Activated CD4-positive, alpha-beta T cell treated with anti-CD3 and anti-CD28 coated beads, Interleukin-10, Interleukin-2, amounts not matched to agents 100 ng/mL and 50 ng/mL, durations not matched to agents 16 hours and 8 hours (primary cell): ENCODE measurements at regions not wholly inside any gene's neighbourhood (a gene's known extent, or its start where the extent isn't known, plus 50 kb on each side); places are given as distances from the start of the nearest gene placed in this dataset.

ENCODE experiments used
- DNase-seq: peaks from one replicate; pipeline ENCODE4 v3.0.0-alpha.2; 2020

DNA sequence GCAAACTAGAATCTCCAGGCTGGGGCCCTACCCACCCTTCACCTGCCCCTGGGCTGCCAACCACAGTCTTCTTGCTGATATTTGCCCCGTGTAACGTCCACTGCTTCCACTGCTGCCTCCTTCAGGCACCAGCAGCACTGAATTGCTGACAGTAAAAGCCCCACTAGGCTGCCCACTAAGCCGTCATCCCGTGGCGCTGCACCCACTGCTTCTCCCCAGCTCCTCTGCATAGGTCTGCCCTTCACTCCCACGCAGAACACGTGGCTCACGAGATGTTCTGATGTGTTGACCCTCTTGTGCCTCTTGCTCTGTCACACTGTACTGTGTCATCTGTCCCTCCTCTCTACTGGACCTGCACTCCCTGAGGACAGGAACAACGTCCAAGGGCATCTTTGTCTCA, 86.3 kb upstream of the HIVEP1 start:
- DNase-seq = no peak

DNA sequence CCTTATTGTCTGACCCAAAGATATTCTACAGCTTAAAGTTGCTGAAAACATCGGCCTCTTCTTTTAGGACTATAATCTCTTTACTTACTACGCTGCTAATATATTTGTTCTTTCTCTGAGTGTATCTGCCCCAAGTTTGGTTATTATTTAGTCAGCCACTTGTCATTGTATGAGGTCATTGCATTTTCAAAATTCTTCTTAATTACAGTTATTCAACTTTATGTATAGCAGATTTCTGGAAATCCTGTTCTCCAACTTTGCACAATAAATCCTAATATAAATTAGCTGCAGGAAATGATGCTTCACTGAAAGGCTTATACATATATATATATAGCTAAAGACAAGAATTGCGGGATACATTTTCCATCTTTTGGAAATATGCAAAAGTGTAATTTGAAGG, 88.5 kb upstream of the HIVEP1 start:
- DNase-seq = no peak

DNA sequence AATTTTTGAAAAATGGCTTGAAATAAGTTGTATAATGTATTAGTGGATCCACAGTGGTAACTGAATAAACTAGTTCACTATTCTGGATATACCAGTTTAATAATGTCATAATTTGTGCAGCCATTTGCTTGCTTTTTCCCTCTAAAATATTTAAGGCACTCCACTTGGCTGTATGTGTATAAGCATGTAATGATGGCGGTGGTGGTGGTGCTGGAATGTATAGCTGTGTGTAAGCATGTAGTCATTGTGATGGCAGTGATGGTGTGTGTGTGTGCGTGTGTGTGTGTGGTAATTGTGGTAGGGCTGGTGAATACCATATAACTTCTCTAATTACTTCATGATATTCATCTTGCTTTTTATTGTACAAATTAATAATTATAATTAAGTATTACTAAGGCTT, 89.2 kb upstream of the HIVEP1 start:
- no peak for DNase-seq

- no peak for DNase-seq
Measured at GRCh38 chr6:11921751-11922150, 90.4 kb upstream of the HIVEP1 start.

GRCh38 chr6:11921017-11921438, 91.1 kb upstream of the HIVEP1 start:
- no peak for DNase-seq

- DNase-seq = no peak
Measured at GRCh38 chr6:11920566-11920965, 91.5 kb upstream of the HIVEP1 start.

DNA sequence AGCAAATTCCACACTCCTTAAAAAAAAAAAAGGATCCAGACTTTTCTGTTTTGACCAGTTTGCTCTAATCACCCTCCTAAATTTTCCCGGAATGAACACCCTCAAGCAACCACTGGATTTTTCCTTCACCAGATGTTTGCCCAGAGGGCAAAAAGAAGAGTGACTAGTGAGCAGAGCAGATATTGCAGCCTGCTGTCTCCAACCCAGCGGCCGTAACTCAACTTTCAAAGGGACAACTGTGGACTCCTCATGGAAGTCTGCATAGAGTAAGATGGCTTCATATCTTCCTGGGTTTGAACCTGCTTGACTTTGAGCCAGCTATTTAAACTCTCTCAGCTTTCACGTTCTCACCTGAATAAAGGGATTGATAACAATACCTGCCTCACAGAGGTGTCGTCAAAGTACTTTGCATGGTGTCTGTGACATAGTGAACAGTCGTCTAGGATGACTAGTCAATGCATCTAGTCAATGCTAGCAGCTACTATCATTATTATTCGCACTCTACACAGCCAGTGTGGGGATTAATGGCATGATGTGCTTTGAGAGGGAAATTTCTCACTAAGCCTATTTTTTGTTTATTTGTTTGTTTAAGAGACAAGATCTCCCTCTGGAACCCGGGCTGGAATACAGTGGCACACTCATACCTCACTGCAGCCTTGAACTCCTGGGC, 92.2 kb upstream of the HIVEP1 start:
- no peak for DNase-seq

- DNase-seq = no peak
Measured at GRCh38 chr6:11918739-11919605, 93.1 kb upstream of the HIVEP1 start.

- no peak for DNase-seq
Measured at GRCh38 chr6:11917951-11918738, 94.0 kb upstream of the HIVEP1 start.

- no peak for DNase-seq
Measured at GRCh38 chr6:11912420-11912819, 99.7 kb upstream of the HIVEP1 start.

DNA sequence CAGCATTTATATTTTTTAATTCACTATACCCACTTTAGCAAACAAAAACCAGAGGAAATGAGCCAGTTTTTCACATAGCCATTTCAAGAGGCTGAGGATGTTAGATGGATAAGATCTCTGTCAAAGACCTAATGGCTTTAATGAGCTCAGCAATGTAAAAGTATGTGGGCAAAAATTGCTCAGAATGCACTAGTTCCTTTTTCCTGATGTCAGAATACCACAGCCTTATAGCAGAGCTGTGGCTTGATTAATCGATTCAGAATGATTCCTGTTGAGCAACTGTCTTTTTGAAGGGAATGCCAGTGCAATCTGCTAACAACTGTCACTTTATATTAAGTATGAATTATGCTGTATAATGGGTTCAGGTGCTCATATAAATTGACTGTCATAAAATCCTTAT, 100.6 kb upstream of the HIVEP1 start:
- no peak for DNase-seq

- no peak for DNase-seq
Measured at GRCh38 chr6:11909696-11910132, 102.4 kb upstream of the HIVEP1 start.

GRCh38 chr6:11908436-11909105, 103.5 kb upstream of the HIVEP1 start:
- no peak for DNase-seq

DNA sequence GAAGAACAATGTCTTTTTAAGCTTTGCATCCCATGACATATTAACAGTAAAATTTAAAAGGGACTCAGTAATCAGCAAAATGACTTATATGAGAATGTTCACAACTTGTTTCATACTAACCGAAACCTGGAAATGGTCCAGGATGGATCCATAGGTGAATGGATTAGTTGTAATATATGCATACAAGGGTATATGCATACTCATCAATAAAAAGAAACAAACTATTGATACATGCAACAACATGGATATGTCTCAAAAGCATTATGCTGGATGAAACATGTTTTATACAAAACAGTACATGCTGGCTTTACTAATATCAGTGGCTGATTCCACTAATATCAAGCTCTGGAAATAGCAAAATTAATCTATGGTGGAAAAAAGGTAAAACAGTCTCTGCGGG, 108.5 kb upstream of the HIVEP1 start:
- DNase-seq = no peak

DNA sequence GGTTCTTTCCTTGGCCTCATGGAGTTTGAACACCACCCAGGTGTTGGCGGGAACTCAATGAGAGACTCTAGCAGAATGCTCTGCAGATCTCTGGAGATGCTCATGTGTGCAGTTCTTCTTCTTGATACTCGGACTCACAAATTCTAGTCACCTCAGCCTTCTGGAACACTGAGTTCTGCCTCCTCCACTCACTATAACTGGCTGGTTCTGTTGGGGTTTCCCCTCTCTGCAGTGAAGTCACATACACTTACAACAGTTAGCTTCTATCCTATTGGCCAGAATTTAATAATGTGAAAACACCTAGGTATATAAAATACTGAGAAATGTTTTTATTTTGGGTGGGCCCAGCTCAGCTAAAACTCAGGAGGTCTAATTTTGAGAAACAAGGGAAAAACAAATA, 109.6 kb upstream of the HIVEP1 start:
- no peak for DNase-seq

DNA sequence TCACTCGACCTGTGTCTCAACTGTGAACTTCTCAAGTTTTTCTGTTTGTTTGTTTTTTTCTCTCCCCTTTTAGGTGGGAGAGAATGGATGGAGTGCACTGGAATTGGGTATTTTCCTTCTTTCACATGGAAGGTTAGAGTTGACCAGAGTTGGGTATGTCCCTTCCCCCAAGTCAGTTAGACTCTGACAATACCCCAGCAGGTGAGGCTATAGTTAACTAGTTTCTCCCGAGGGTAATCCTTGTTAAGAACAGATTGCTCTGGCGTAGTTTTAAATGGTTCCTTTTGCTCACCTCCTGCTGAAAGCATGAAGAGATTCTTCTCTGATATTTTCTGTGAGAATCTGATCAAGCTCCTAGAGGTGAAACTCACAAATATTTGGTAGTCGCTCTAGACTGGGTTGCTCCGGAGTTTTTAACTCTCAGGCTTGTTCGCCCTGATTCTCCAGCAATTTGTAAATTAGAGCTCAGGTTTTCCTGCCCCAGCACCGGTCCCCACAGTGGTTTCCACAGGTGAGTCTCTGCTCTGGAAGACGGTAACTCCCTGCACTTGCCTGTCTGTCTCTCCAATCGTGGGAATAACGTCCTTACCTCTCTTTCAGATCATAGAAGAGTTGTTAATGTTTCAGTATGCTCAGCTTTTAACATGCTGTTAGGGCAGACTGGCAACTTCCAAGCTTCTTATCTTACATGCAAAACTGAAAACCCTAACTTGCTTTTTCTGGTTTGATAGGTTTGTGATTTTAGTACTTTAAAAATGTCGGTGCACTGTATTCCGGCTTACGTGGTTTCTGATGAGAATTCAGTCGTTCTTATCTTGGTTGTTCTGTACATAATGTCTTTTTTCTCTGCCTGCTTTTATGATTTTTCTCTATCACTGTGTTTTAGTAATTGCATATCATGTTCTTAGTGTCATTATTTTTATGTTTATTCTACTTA, 111.2 kb upstream of the HIVEP1 start:
- peak; percentile 33 for DNase-seq

GRCh38 chr6:11899645-11900044, 112.5 kb upstream of the HIVEP1 start:
- no peak for DNase-seq

DNA sequence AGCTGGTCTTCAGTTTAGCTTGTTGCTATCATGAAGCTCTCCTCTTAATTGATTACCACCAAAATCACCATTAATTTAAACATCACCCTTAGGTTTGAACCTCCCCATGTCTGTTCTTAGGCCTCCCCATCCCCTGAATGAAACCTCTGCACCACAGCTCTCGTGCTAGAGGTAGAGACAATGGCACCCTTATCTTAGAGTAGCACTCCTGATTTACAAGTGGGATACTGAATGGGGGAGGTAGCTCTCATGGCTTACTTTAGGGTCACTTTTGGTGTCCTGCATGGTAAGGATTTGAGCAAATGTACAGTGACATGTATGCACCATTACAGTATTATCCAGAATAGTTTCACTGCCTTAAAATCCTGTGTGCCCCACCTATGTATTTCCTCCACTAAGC, 115.6 kb upstream of the ADTRP start:
- DNase-seq = no peak

- DNase-seq = no peak
Measured at GRCh38 chr6:11891547-11891946, 112.9 kb upstream of the ADTRP start.

DNA sequence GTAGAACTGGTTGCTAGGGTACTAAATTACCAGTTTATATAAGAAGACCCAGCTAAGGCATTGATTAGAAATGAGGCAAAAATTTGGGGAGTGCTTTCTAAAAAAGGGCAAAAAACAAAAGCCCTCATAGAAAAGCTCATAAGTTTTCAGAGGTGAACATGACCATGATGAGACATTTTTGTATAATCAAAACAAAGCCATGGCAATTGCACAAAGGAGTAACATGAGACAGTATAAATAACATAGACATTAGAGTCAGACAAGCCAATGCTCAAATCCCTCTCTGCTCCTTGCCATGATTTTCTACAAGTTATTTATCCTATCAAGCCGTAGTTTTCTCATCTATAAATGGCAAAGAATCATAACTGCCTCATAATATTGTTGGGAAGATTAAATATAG, 112.2 kb upstream of the ADTRP start:
- no peak for DNase-seq

DNA sequence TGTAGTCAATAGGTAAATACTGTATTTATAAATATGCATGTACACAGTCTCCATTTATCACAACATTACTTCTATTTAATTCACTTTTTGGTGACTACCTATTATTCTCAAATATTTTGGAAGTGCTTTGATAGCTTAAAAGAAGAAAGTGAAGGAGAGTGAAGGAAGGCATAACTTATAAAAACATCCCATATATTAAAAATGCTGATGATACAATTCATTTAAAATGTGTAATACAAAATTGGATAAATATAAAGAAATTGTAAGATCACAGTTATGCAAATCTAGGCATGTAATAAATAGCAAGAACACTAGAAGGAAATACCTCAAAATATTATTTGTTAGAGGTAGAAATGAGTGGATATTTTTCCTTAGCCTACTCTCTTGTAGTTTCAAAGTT, 111.6 kb upstream of the ADTRP start:
- no peak for DNase-seq

DNA sequence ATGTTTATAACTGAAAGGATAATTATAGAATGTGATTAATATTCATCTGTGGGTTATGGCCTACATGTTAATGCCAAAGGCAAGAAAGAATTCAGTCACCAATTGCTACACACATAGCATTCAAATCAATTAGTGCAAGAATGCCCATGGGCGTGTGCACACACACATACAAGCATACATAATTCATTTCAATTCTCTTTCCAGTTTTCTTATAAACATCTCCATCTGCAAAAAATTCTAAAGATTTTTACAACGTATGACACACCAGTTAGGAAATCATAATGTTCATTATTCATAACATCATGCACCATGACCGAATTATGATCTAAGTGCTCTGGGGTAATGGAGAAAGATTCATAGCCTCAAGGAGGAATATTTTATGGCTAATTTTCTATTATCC, 111.0 kb upstream of the ADTRP start:
- no peak for DNase-seq
